Activated naive CD8-positive, alpha-beta T cell treated with anti-CD3 and anti-CD28 coated beads, Interleukin-2, amount 50 U/mL, for 24 hours (primary cell): ENCODE measurements at regions not wholly inside any gene's neighbourhood (a gene's known extent, or its start where the extent isn't known, plus 50 kb on each side); places are given as distances from the start of the nearest gene placed in this dataset.

Experiments
- ATAC-seq: fragments of 150-1000 bp; cut with Tn5 transposase; one replicate; pipeline ENCODE4 v1.10.0; 2021
- DNase-seq: peaks from one replicate; pipeline ENCODE4 v3.0.0; 2021
- H3K27ac Mint-ChIP-seq: one replicate; pipeline ENCODE4 v1.8.0; 2021; ENCODE audit warnings: mild to moderate bottlenecking, mixed read lengths
- H3K27me3 Mint-ChIP-seq: one replicate; pipeline ENCODE4 v1.8.0; 2021; ENCODE audit warnings: mixed read lengths
- H3K36me3 Mint-ChIP-seq: one replicate; pipeline ENCODE4 v1.8.0; 2021; ENCODE audit warnings: low read depth, mixed read lengths
- H3K4me1 Mint-ChIP-seq: one replicate; pipeline ENCODE4 v1.8.0; 2021; ENCODE audit warnings: mixed read lengths
- H3K4me3 Mint-ChIP-seq: one replicate; pipeline ENCODE4 v1.8.0; 2021; ENCODE audit warnings: mild to moderate bottlenecking, moderate library complexity, mixed read lengths
- H3K9me3 Mint-ChIP-seq: one replicate; pipeline ENCODE4 v1.8.0; 2021; ENCODE audit warnings: mixed read lengths

- Mint-ChIP-seq H3K4me1 (no peaks in the 10 kb centered on the region), H3K27ac (no peak overlapping the region), H3K27me3 (peaks cover 28% of the 10 kb centered on the region), H3K9me3 (no peaks in the 10 kb centered on the region), H3K4me3 (no peak overlapping the region), H3K36me3 (no peaks in the 10 kb centered on the region)
- DNase-seq (no peak), ATAC-seq (no peak)
Measured at GRCh38 chr11:59302991-59303390, 55.7 kb upstream of the OR5AN1 start.

GRCh38 chr11:59295435-59295834, 63.3 kb upstream of the OR5AN1 start:
- no peak for DNase-seq
- Mint-ChIP-seq H3K9me3 (no peaks in the 10 kb centered on the region), H3K27ac (no peak overlapping the region), H3K4me3 (no peak overlapping the region), H3K36me3 (no peaks in the 10 kb centered on the region), H3K27me3 (peaks cover 25% of the 10 kb centered on the region), H3K4me1 (no peaks in the 10 kb centered on the region)
- no peak for ATAC-seq

DNA sequence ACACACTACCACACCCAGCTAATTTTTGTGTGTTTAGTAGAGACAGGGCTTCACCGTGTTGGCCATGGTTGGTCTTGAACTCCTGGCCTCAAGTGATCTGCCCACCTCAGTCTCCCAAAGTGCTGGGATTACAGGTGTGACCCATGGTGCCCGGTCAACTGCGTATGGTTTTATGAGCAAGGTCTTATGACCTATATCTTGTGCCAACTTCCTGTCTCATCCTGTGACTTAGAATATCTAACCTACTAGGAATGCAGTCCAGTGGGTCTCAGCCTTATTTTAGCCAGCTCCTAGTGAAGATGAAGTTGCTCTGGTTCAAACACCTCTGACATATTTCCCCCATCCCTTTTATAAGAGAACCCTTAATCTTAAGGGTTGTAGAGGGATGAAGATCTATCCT, 66.1 kb upstream of the OR5AN1 start:
- H3K36me3 Mint-ChIP-seq, result no peaks in the 10 kb centered on the region
- no peak overlapping the region for H3K4me3 Mint-ChIP-seq
- H3K27me3 Mint-ChIP-seq, result peaks cover 19% of the 10 kb centered on the region
- no peak for ATAC-seq
- DNase-seq, result no peak
- no peaks in the 10 kb centered on the region for H3K9me3 Mint-ChIP-seq
- peaks cover 5% of the 10 kb centered on the region for H3K4me1 Mint-ChIP-seq
- H3K27ac Mint-ChIP-seq, result no peak overlapping the region

- peaks cover 16% of the 10 kb centered on the region for H3K27me3 Mint-ChIP-seq
- H3K4me1 Mint-ChIP-seq, result peaks cover 5% of the 10 kb centered on the region
- no peaks in the 10 kb centered on the region for H3K9me3 Mint-ChIP-seq
- no peak overlapping the region for H3K4me3 Mint-ChIP-seq
- no peak for ATAC-seq
- H3K27ac Mint-ChIP-seq, result no peak overlapping the region
- H3K36me3 Mint-ChIP-seq, result no peaks in the 10 kb centered on the region
- no peak for DNase-seq
Measured at GRCh38 chr11:59291228-59291627, 67.5 kb upstream of the OR5AN1 start.

- Mint-ChIP-seq H3K4me1 (peaks cover 9% of the 10 kb centered on the region), H3K4me3 (no peak overlapping the region), H3K27ac (no peak overlapping the region), H3K9me3 (no peaks in the 10 kb centered on the region), H3K27me3 (peaks cover 24% of the 10 kb centered on the region), H3K36me3 (no peaks in the 10 kb centered on the region)
- no peak for DNase-seq
- ATAC-seq, result no peak
Measured at GRCh38 chr11:59289356-59290181, 69.1 kb upstream of the OR5AN1 start.

GRCh38 chr11:59285716-59286260, 72.9 kb upstream of the OR5AN1 start:
- Mint-ChIP-seq H3K4me3 (no peak overlapping the region), H3K27me3 (peaks cover 27% of the 10 kb centered on the region), H3K4me1 (peaks cover 20% of the 10 kb centered on the region), H3K9me3 (no peaks in the 10 kb centered on the region), H3K36me3 (no peaks in the 10 kb centered on the region), H3K27ac (no peak overlapping the region)
- DNase-seq (no peak), ATAC-seq (no peak)

DNA sequence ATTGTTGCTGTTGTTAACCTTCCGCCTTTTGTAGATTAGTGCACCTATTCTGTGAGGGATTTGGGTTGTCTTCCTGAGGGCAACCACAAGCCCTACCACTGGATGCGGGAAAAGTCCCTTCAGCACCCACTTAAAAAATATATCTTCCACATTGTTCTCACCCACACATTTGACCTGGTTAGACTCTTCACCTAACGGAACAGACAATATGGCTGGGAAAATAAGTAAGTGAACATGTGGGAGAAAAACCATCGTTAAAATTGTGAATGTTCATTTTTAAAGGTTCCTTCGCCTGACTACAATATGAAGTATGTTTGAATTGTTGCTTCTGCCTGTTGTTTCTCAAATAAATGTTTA, 72.0 kb upstream of the MPEG1 start:
- H3K36me3 Mint-ChIP-seq, result no peaks in the 10 kb centered on the region
- H3K4me3 Mint-ChIP-seq, result no peak overlapping the region
- H3K27ac Mint-ChIP-seq, result no peak overlapping the region
- peaks cover 27% of the 10 kb centered on the region for H3K27me3 Mint-ChIP-seq
- H3K4me1 Mint-ChIP-seq, result peaks cover 20% of the 10 kb centered on the region
- no peaks in the 10 kb centered on the region for H3K9me3 Mint-ChIP-seq
- ATAC-seq (no peak), DNase-seq (no peak)

GRCh38 chr11:59283825-59284772, 71.4 kb upstream of the MPEG1 start:
- DNase-seq (peak; percentile 39), ATAC-seq (peak; percentile 49)
- peaks cover 17% of the 10 kb centered on the region for H3K4me1 Mint-ChIP-seq
- no peaks in the 10 kb centered on the region for H3K36me3 Mint-ChIP-seq
- H3K27ac Mint-ChIP-seq, result no peak overlapping the region
- H3K9me3 Mint-ChIP-seq, result no peaks in the 10 kb centered on the region
- H3K27me3 Mint-ChIP-seq, result peaks cover 27% of the 10 kb centered on the region
- H3K4me3 Mint-ChIP-seq, result peak overlapping the region; percentile 39

- H3K4me1 Mint-ChIP-seq, result peaks cover 15% of the 10 kb centered on the region
- no peaks in the 10 kb centered on the region for H3K36me3 Mint-ChIP-seq
- no peak overlapping the region for H3K27ac Mint-ChIP-seq
- peaks cover 23% of the 10 kb centered on the region for H3K27me3 Mint-ChIP-seq
- no peak overlapping the region for H3K4me3 Mint-ChIP-seq
- ATAC-seq, result no peak
- H3K9me3 Mint-ChIP-seq, result no peaks in the 10 kb centered on the region
- no peak for DNase-seq
Measured at GRCh38 chr11:59283311-59283710, 70.6 kb upstream of the MPEG1 start.

- Mint-ChIP-seq H3K9me3 (no peaks in the 10 kb centered on the region), H3K4me3 (no peak overlapping the region), H3K27ac (no peak overlapping the region), H3K27me3 (peaks cover 15% of the 10 kb centered on the region), H3K4me1 (peaks cover 15% of the 10 kb centered on the region), H3K36me3 (no peaks in the 10 kb centered on the region)
- no peak for DNase-seq
- ATAC-seq, result no peak
Measured at GRCh38 chr11:59281177-59281576, 68.5 kb upstream of the MPEG1 start.

DNA sequence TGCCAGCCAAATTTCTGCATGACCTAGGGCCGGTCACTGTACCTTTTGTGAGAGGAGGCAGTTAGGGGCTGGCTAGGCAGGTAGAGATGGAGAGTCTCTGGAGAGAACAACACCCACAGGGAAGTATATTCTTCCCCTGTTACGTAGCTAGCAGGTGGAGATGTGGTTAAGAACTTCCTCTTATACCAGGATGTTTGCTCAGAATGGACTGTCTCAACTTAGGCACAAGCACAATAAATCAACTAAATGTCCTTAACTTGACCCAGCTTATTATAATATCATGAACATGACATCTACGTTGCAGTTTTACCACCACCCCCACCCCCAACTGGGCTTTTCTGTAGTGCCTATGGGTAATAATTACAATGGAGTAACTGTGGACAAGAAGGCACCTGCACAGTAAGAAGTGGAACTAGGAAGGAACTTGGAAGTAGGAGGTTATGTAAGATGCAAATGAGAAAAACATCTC, 60.7 kb upstream of the MPEG1 start:
- Mint-ChIP-seq H3K27me3 (no peaks in the 10 kb centered on the region), H3K4me3 (no peak overlapping the region), H3K9me3 (no peaks in the 10 kb centered on the region), H3K27ac (no peak overlapping the region), H3K4me1 (peaks cover 32% of the 10 kb centered on the region), H3K36me3 (no peaks in the 10 kb centered on the region)
- DNase-seq, result no peak
- peak; percentile 15 for ATAC-seq

- peaks cover 32% of the 10 kb centered on the region for H3K4me1 Mint-ChIP-seq
- H3K4me3 Mint-ChIP-seq, result no peak overlapping the region
- no peaks in the 10 kb centered on the region for H3K36me3 Mint-ChIP-seq
- ATAC-seq, result no peak
- H3K9me3 Mint-ChIP-seq, result no peaks in the 10 kb centered on the region
- DNase-seq, result no peak
- peak overlapping the region; percentile 44 for H3K27ac Mint-ChIP-seq
- H3K27me3 Mint-ChIP-seq, result no peaks in the 10 kb centered on the region
Measured at GRCh38 chr11:59272771-59273372, 60.1 kb upstream of the MPEG1 start.

DNA sequence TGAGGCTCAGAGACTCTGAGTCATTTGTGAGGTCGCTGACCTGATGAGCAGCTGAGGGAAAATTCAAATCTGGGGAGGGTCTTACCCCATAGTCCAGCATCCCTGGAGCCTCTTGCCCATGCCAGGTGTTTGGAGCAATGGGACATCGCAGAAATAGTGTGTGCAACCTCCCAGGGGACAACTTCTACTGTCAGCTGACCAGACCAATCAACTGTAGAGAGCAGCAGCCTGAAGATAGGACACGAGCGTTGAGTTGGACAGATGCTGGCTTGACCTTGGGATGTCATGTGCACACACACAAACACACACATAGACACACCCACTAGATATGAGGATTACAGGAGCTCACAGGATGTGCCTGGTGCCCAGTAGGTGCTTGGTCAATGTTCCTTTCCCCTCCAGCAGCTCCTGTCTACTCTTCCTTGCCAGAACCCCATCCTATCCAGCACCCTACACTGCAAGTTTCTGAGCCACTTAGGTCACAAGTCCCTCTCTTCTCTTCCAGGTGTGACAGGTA, 59.1 kb upstream of the MPEG1 start:
- H3K4me3 Mint-ChIP-seq, result no peak overlapping the region
- no peaks in the 10 kb centered on the region for H3K27me3 Mint-ChIP-seq
- H3K36me3 Mint-ChIP-seq, result no peaks in the 10 kb centered on the region
- H3K9me3 Mint-ChIP-seq, result no peaks in the 10 kb centered on the region
- ATAC-seq (no peak), DNase-seq (no peak)
- no peak overlapping the region for H3K27ac Mint-ChIP-seq
- peaks cover 32% of the 10 kb centered on the region for H3K4me1 Mint-ChIP-seq

DNA sequence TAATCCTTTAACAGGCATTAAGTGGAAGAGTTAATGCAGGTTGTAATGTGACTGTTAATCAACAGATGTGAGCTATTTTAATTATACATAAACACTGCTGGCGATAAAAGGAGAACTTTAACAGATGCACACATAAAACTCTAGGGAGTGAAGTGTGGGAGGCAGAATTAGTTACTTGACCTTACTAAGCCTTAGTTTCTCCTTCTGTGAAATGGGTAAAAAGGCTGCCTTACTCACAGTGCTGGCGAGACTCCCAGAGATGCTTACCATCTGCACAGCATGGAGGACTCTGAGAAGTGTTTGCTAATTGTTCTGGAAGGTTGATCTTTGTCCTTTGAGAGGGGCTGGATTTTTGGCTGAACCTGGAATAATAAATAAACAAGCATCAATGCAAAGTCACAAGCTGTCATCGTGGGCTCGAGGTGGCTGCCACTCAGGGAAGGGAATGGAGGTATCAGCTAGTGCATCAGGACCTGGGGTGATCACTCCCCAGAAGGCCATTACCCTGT, 58.6 kb upstream of the MPEG1 start:
- Mint-ChIP-seq H3K27me3 (no peaks in the 10 kb centered on the region), H3K4me1 (peaks cover 32% of the 10 kb centered on the region), H3K36me3 (no peaks in the 10 kb centered on the region), H3K4me3 (no peak overlapping the region), H3K9me3 (no peaks in the 10 kb centered on the region), H3K27ac (no peak overlapping the region)
- no peak for ATAC-seq
- DNase-seq, result no peak
